HTR-8/SVneo (cell line): ENCODE measurements at regions not wholly inside any gene's neighbourhood (a gene's known extent, or its start where the extent isn't known, plus 50 kb on each side); places are given as distances from the start of the nearest gene placed in this dataset.
"Not testable (repeated sequence)": the region's sequence is repeated elsewhere in the genome, so short reads cannot be mapped to it uniquely, and the experiment has no call there.

ENCODE experiments used
- DNase-seq: peaks from one replicate; pipeline ENCODE4 v3.0.0; 2011; ENCODE audit warnings: low spot score, mixed read lengths; ENCODE audit not compliant: insufficient read length
- FAIRE-seq: peaks from 2 replicates; lab custom pipeline; 2011; peaks lifted over from hg19 to GRCh38; lab: Jason Lieb, UNC

GRCh38 chr7:68176974-68177373 lies 1180.3 kb downstream of the TYW1 start:
- peak; percentile 70 for DNase-seq
- no peak for FAIRE-seq

- DNase-seq (no peak), FAIRE-seq (no peak)
Observed at GRCh38 chr7:68180761-68181160, 1184.1 kb downstream of the TYW1 start.

GRCh38 chr7:68183176-68183575 lies 1186.5 kb downstream of the TYW1 start:
- DNase-seq = no peak
- FAIRE-seq = no peak

- FAIRE-seq (no peak), DNase-seq (no peak)
Observed at GRCh38 chr7:68185631-68186456, 1189.2 kb downstream of the TYW1 start.

- FAIRE-seq (no peak), DNase-seq (no peak)
Observed at GRCh38 chr7:68187532-68187931, 1190.9 kb downstream of the TYW1 start.

- FAIRE-seq = no peak
Observed at GRCh38 chr7:68192941-68193340, 1196.3 kb downstream of the TYW1 start.

GRCh38 chr7:68195642-68196041 lies 1199.0 kb downstream of the TYW1 start:
- FAIRE-seq, DNase-seq: not testable (repeated sequence)

More at GRCh38 chr7:68192941-68193340, 1196.3 kb downstream of the TYW1 start:
- DNase-seq = no peak

- FAIRE-seq (no peak), DNase-seq (peak; percentile 2)
Observed at GRCh38 chr7:68200051-68200670, 1203.5 kb downstream of the TYW1 start.

- DNase-seq = no peak
- no peak for FAIRE-seq
Observed at GRCh38 chr7:68203251-68203650, 1206.6 kb downstream of the TYW1 start.

- DNase-seq (no peak), FAIRE-seq (no peak)
Observed at GRCh38 chr7:68205826-68206225, 1209.2 kb downstream of the TYW1 start.

- FAIRE-seq = no peak
Observed at GRCh38 chr7:68206946-68207485, 1210.4 kb downstream of the TYW1 start.

GRCh38 chr7:68207676-68208075 lies 1211.0 kb downstream of the TYW1 start:
- DNase-seq (no peak), FAIRE-seq (no peak)

More at GRCh38 chr7:68206946-68207485, 1210.4 kb downstream of the TYW1 start:
- no peak for DNase-seq

- DNase-seq (no peak), FAIRE-seq (no peak)
Observed at GRCh38 chr7:68209486-68209885, 1212.9 kb downstream of the TYW1 start.

GRCh38 chr7:68213838-68214237 lies 1217.2 kb downstream of the TYW1 start:
- FAIRE-seq (no peak), DNase-seq (no peak)

- no peak for FAIRE-seq
Observed at GRCh38 chr7:68216051-68216450, 1219.4 kb downstream of the TYW1 start.

GRCh38 chr7:68217426-68217825 lies 1220.8 kb downstream of the TYW1 start:
- DNase-seq = no peak
- FAIRE-seq = no peak

More at GRCh38 chr7:68216051-68216450, 1219.4 kb downstream of the TYW1 start:
- no peak for DNase-seq

- FAIRE-seq (no peak), DNase-seq (no peak)
Observed at GRCh38 chr7:68218461-68218860, 1221.8 kb downstream of the TYW1 start.

- FAIRE-seq (no peak), DNase-seq (no peak)
Observed at GRCh38 chr7:68222311-68222710, 1225.7 kb downstream of the TYW1 start.

- no peak for FAIRE-seq
- no peak for DNase-seq
Observed at GRCh38 chr7:68224041-68224741, 1227.6 kb downstream of the TYW1 start.

- not testable (repeated sequence) for DNase-seq, FAIRE-seq
Observed at GRCh38 chr7:68231011-68231410, 1234.4 kb downstream of the TYW1 start.

GRCh38 chr7:68235937-68236336 lies 1239.3 kb downstream of the TYW1 start:
- DNase-seq = no peak
- FAIRE-seq = no peak
